Cardiac fibroblast (primary cell): ENCODE measurements at regions not wholly inside any gene's neighbourhood (a gene's known extent, or its start where the extent isn't known, plus 50 kb on each side); places are given as distances from the start of the nearest gene placed in this dataset.

Experiments
- DNase-seq, 2 donors: peaks; one replicate each; pipeline versions ENCODE4 v3.0.0 to v3.0.0-alpha.2; 2010; ENCODE audit warnings: low read depth in 2 of 2
- H3K4me3 ChIP-seq, 2 donors: replicated peaks in 1 of 2; 1 replicate in 1 of 2; 2 replicates in 1 of 2; pipeline ENCODE4 v1.5.1; 2011; ENCODE audit warnings: low read depth in 2 of 2, low read length in 2 of 2, mild to moderate bottlenecking in 2 of 2, moderate library complexity in 1 of 2
- CTCF ChIP-seq: IDR thresholded peaks from one replicate; pipeline ENCODE4 v1.5.1; 2011; ENCODE audit warnings: low read depth, mild to moderate bottlenecking, low read length, inconsistent platforms

GRCh38 chr18:10111944-10112343 lies 198.1 kb downstream of the VAPA start:
- TF ChIP-seq CTCF, result no peak
- no peak overlapping the region for H3K4me3 ChIP-seq
- DNase-seq, result no peak

GRCh38 chr18:10113121-10114022 lies 199.6 kb downstream of the VAPA start:
- H3K4me3 ChIP-seq, result no peak overlapping the region
- peak; percentile 6 to 58 for DNase-seq
- no peak for TF ChIP-seq CTCF

- no peak overlapping the region for H3K4me3 ChIP-seq
- TF ChIP-seq CTCF, result no peak
- no peak for DNase-seq
These were observed 201.1 kb downstream of the VAPA start for GRCh38 chr18:10114717-10115463.

GRCh38 chr18:10116574-10116973 lies 202.8 kb downstream of the VAPA start:
- no peak for DNase-seq
- no peak overlapping the region for H3K4me3 ChIP-seq
- TF ChIP-seq CTCF, result no peak

GRCh38 chr18:10119528-10119927 lies 205.7 kb downstream of the VAPA start:
- no peak for DNase-seq
- no peak overlapping the region for H3K4me3 ChIP-seq
- no peak for TF ChIP-seq CTCF

GRCh38 chr18:10119991-10120390 lies 206.2 kb downstream of the VAPA start:
- no peak for TF ChIP-seq CTCF
- H3K4me3 ChIP-seq, result no peak overlapping the region
- no peak for DNase-seq
